Gastrocnemius medialis (tissue), 4 donors: ENCODE measurements at regions not wholly inside any gene's neighbourhood (a gene's known extent, or its start where the extent isn't known, plus 50 kb on each side); places are given as distances from the start of the nearest gene placed in this dataset.

ENCODE experiments used
- CTCF ChIP-seq, 5 experiments: fragments of 450-650 bp in 3 of 5; fragments of 200-600 bp in 2 of 5; sonication (generic) in 2 of 5; IDR thresholded peaks in 4 of 5; conservative IDR thresholded peaks in 1 of 5; 1 replicate in 4 of 5; 2 replicates in 1 of 5; pipeline ENCODE4 v1.5.1; 2016 to 2019; ENCODE audit warnings: antibody characterized with exemption in 5 of 5, mild to moderate bottlenecking in 3 of 5, moderate library complexity in 3 of 5
- POLR2A ChIP-seq, 2 donors: fragments of 450-650 bp; IDR thresholded peaks; one replicate each; pipeline ENCODE4 v1.6.1; 2017; ENCODE audit warnings: antibody characterized with exemption in 2 of 2, mild to moderate bottlenecking in 2 of 2, moderate library complexity in 2 of 2

- no peak for TF ChIP-seq CTCF (IDR thresholded peaks at IDR 0.05 in 4 of 5, conservative IDR thresholded peaks at IDR 0.05 in 1 of 5)
- no peak for TF ChIP-seq POLR2A (IDR thresholded peaks at IDR 0.05)
These were observed 310.7 kb downstream of the TNS1 start for GRCh38 chr2:217691920-217692666.
